GM19023 (cell line): ENCODE measurements at regions not wholly inside any gene's neighbourhood (a gene's known extent, or its start where the extent isn't known, plus 50 kb on each side); places are given as distances from the start of the nearest gene placed in this dataset.

ENCODE experiments used
- ATAC-seq: cut with Tn5 transposase; IDR thresholded peaks from one replicate; pipeline ENCODE4 v1.9.1; 2021; ENCODE audit warnings: mild to moderate bottlenecking, moderate library complexity; ENCODE audit not compliant: unreplicated experiment

- no peak for ATAC-seq
Observed at GRCh38 chr5:4735261-4735660, 404.9 kb upstream of the ADAMTS16 start.

- no peak for ATAC-seq
Observed at GRCh38 chr5:4737868-4738267, 402.3 kb upstream of the ADAMTS16 start.

- no peak for ATAC-seq
Observed at GRCh38 chr5:4738298-4738697, 401.8 kb upstream of the ADAMTS16 start.

GRCh38 chr5:4740156-4740555 is 400.0 kb upstream of the ADAMTS16 start:
- no peak for ATAC-seq

- no peak for ATAC-seq
Observed at GRCh38 chr5:4758550-4758949, 381.6 kb upstream of the ADAMTS16 start.

GRCh38 chr5:4758996-4759395 is 381.1 kb upstream of the ADAMTS16 start:
- no peak for ATAC-seq

GRCh38 chr5:4762316-4762715 is 377.8 kb upstream of the ADAMTS16 start:
- ATAC-seq = no peak

- ATAC-seq = no peak
Observed at GRCh38 chr5:4765411-4765810, 374.7 kb upstream of the ADAMTS16 start.

- no peak for ATAC-seq
Observed at GRCh38 chr5:4766101-4766500, 374.0 kb upstream of the ADAMTS16 start.

- no peak for ATAC-seq
Observed at GRCh38 chr5:4772591-4772990, 367.5 kb upstream of the ADAMTS16 start.

- ATAC-seq = no peak
Observed at GRCh38 chr5:4773827-4774317, 366.3 kb upstream of the ADAMTS16 start.

- ATAC-seq = no peak
Observed at GRCh38 chr5:4777435-4777834, 362.7 kb upstream of the ADAMTS16 start.

GRCh38 chr5:4780633-4781032 is 359.5 kb upstream of the ADAMTS16 start:
- ATAC-seq = no peak

GRCh38 chr5:4781299-4781698 is 358.8 kb upstream of the ADAMTS16 start:
- no peak for ATAC-seq

- ATAC-seq = no peak
Observed at GRCh38 chr5:4785971-4786370, 354.2 kb upstream of the ADAMTS16 start.

- ATAC-seq = no peak
Observed at GRCh38 chr5:4797445-4797844, 342.7 kb upstream of the ADAMTS16 start.

- no peak for ATAC-seq
Observed at GRCh38 chr5:4802044-4802443, 338.1 kb upstream of the ADAMTS16 start.

- no peak for ATAC-seq
Observed at GRCh38 chr5:4804691-4805360, 335.3 kb upstream of the ADAMTS16 start.

GRCh38 chr5:4815002-4815401 is 325.1 kb upstream of the ADAMTS16 start:
- no peak for ATAC-seq

- ATAC-seq = no peak
Observed at GRCh38 chr5:4817767-4818166, 322.4 kb upstream of the ADAMTS16 start.

- no peak for ATAC-seq
Observed at GRCh38 chr5:4831325-4831724, 308.8 kb upstream of the ADAMTS16 start.

GRCh38 chr5:4832471-4832870 is 307.7 kb upstream of the ADAMTS16 start:
- no peak for ATAC-seq

- ATAC-seq = no peak
Observed at GRCh38 chr5:4833104-4833738, 306.9 kb upstream of the ADAMTS16 start.
